LNCaP clone FGC (cell line): ENCODE measurements at regions not wholly inside any gene's neighbourhood (a gene's known extent, or its start where the extent isn't known, plus 50 kb on each side); places are given as distances from the start of the nearest gene placed in this dataset.

Experiments
- DNase-seq: peaks from one replicate; pipeline ENCODE4 v3.0.0-alpha.2; 2011; ENCODE audit warnings: low read depth
- H3K4me3 ChIP-seq: 2 replicates; pipeline ENCODE4 v1.5.1; 2011; ENCODE audit warnings: mild to moderate bottlenecking, low read depth, low read length, control low read depth
- CTCF ChIP-seq: IDR thresholded peaks from 2 replicates; pipeline ENCODE4 v1.5.1; 2012; ENCODE audit warnings: mild to moderate bottlenecking; ENCODE audit not compliant: control insufficient read depth, insufficient read depth; ENCODE audit errors: extremely low read depth

- peak; percentile 41 for TF ChIP-seq CTCF
- DNase-seq, result no peak
- H3K4me3 ChIP-seq, result no peak overlapping the region
Observed at GRCh38 chrY:13082748-13083147, 178.1 kb downstream of the DDX3Y start.

GRCh38 chrY:13091575-13091974 lies 186.9 kb downstream of the DDX3Y start:
- TF ChIP-seq CTCF, result no peak
- no peak overlapping the region for H3K4me3 ChIP-seq
- DNase-seq, result no peak

- no peak for TF ChIP-seq CTCF
- no peak overlapping the region for H3K4me3 ChIP-seq
- DNase-seq, result no peak
Observed at GRCh38 chrY:13092986-13093385, 188.3 kb downstream of the DDX3Y start.

- TF ChIP-seq CTCF, result no peak
- H3K4me3 ChIP-seq, result no peak overlapping the region
Observed at GRCh38 chrY:13093461-13093860, 188.8 kb downstream of the DDX3Y start.

GRCh38 chrY:13094411-13094810 lies 189.7 kb downstream of the DDX3Y start:
- DNase-seq, result no peak
- no peak for TF ChIP-seq CTCF
- H3K4me3 ChIP-seq, result no peak overlapping the region

More at GRCh38 chrY:13093461-13093860, 188.8 kb downstream of the DDX3Y start:
- no peak for DNase-seq

- no peak overlapping the region for H3K4me3 ChIP-seq
- no peak for DNase-seq
- no peak for TF ChIP-seq CTCF
Observed at GRCh38 chrY:13094904-13095600, 190.4 kb downstream of the DDX3Y start.

GRCh38 chrY:13126881-13127456 lies 222.3 kb downstream of the DDX3Y start:
- no peak for DNase-seq
- no peak for TF ChIP-seq CTCF
- H3K4me3 ChIP-seq, result no peak overlapping the region
